ENCODE measurements at regions not wholly inside any gene's neighbourhood (a gene's known extent, or its start where the extent isn't known, plus 50 kb on each side); places are given as distances from the start of the nearest gene placed in this dataset.

GRCh38 chr20:53718142-53719021 lies 124.7 kb upstream of the ZNF217 start:
- H3K9ac ChIP-seq (ENCODE audit: insufficient read length) = no peak overlapping the region
- no peak overlapping the region for H3K27ac ChIP-seq
- TF ChIP-seq POLR2AphosphoS5 (IDR thresholded peaks at IDR 0.05; ENCODE audit: borderline replicate concordance, low read depth, low read length) (no peak), FOXP2 (optimal IDR thresholded peaks at IDR 0.05; ENCODE audit: control extremely low read depth, extremely low read length, insufficient read depth) (no peak), EZH2 (IDR thresholded peaks at IDR 0.05) (no peak)
- H3K36me3 ChIP-seq (ENCODE audit: insufficient read depth, low read length) = no peaks in the 10 kb centered on the region
- H3K4me3 ChIP-seq = no peak overlapping the region
- no peak for DNase-seq (ENCODE audit: low read depth, low spot score)
- H3K9me3 ChIP-seq (ENCODE audit: low read depth, low read length) = no peaks in the 10 kb centered on the region

- Histone ChIP-seq H3K4me3 (no peak overlapping the region), H3K9me3 (ENCODE audit: low read depth, low read length) (no peaks in the 10 kb centered on the region), H3K9ac (ENCODE audit: insufficient read length) (no peak overlapping the region), H3K36me3 (ENCODE audit: insufficient read depth, low read length) (no peaks in the 10 kb centered on the region), H3K27ac (no peak overlapping the region)
- no peak for DNase-seq (ENCODE audit: low read depth, low spot score)
- no peak for TF ChIP-seq POLR2AphosphoS5 (IDR thresholded peaks at IDR 0.05; ENCODE audit: borderline replicate concordance, low read depth, low read length)
- TF ChIP-seq FOXP2 (optimal IDR thresholded peaks at IDR 0.05; ENCODE audit: control extremely low read depth, extremely low read length, insufficient read depth) = no peak
- TF ChIP-seq EZH2 (IDR thresholded peaks at IDR 0.05) = no peak
Observed at GRCh38 chr20:53716395-53716794, 122.8 kb upstream of the ZNF217 start.

- no peak for DNase-seq (ENCODE audit: low read depth, low spot score)
- TF ChIP-seq EZH2 (IDR thresholded peaks at IDR 0.05) (no peak), FOXP2 (optimal IDR thresholded peaks at IDR 0.05; ENCODE audit: control extremely low read depth, extremely low read length, insufficient read depth) (no peak), POLR2AphosphoS5 (IDR thresholded peaks at IDR 0.05; ENCODE audit: borderline replicate concordance, low read depth, low read length) (no peak)
- H3K27ac ChIP-seq = no peak overlapping the region
- H3K9ac ChIP-seq (ENCODE audit: insufficient read length) = no peak overlapping the region
- no peaks in the 10 kb centered on the region for H3K36me3 ChIP-seq (ENCODE audit: insufficient read depth, low read length)
- H3K9me3 ChIP-seq (ENCODE audit: low read depth, low read length) = no peaks in the 10 kb centered on the region
- no peak overlapping the region for H3K4me3 ChIP-seq
Observed at GRCh38 chr20:53714524-53714923, 120.9 kb upstream of the ZNF217 start.

- Histone ChIP-seq H3K27ac (no peak overlapping the region), H3K4me3 (no peak overlapping the region), H3K9ac (ENCODE audit: insufficient read length) (no peak overlapping the region), H3K36me3 (ENCODE audit: insufficient read depth, low read length) (no peaks in the 10 kb centered on the region), H3K9me3 (ENCODE audit: low read depth, low read length) (no peaks in the 10 kb centered on the region)
- DNase-seq (ENCODE audit: low read depth, low spot score) = no peak
- TF ChIP-seq EZH2 (IDR thresholded peaks at IDR 0.05) (no peak), FOXP2 (optimal IDR thresholded peaks at IDR 0.05; ENCODE audit: control extremely low read depth, extremely low read length, insufficient read depth) (no peak), POLR2AphosphoS5 (IDR thresholded peaks at IDR 0.05; ENCODE audit: borderline replicate concordance, low read depth, low read length) (no peak)
Observed at GRCh38 chr20:53713328-53714056, 119.9 kb upstream of the ZNF217 start.

GRCh38 chr20:53712212-53712977 lies 118.8 kb upstream of the ZNF217 start:
- DNase-seq (ENCODE audit: low read depth, low spot score) = no peak
- H3K36me3 ChIP-seq (ENCODE audit: insufficient read depth, low read length) = no peaks in the 10 kb centered on the region
- no peak overlapping the region for H3K9ac ChIP-seq (ENCODE audit: insufficient read length)
- TF ChIP-seq EZH2 (IDR thresholded peaks at IDR 0.05) (no peak), POLR2AphosphoS5 (IDR thresholded peaks at IDR 0.05; ENCODE audit: borderline replicate concordance, low read depth, low read length) (no peak), FOXP2 (optimal IDR thresholded peaks at IDR 0.05; ENCODE audit: control extremely low read depth, extremely low read length, insufficient read depth) (no peak)
- no peaks in the 10 kb centered on the region for H3K9me3 ChIP-seq (ENCODE audit: low read depth, low read length)
- H3K4me3 ChIP-seq = no peak overlapping the region
- no peak overlapping the region for H3K27ac ChIP-seq

GRCh38 chr20:53711333-53712211 lies 117.9 kb upstream of the ZNF217 start:
- no peak for TF ChIP-seq POLR2AphosphoS5 (IDR thresholded peaks at IDR 0.05; ENCODE audit: borderline replicate concordance, low read depth, low read length)
- TF ChIP-seq FOXP2 (optimal IDR thresholded peaks at IDR 0.05; ENCODE audit: control extremely low read depth, extremely low read length, insufficient read depth) = no peak
- TF ChIP-seq EZH2 (IDR thresholded peaks at IDR 0.05) = no peak
- DNase-seq (ENCODE audit: low read depth, low spot score) = no peak
- H3K27ac ChIP-seq = no peak overlapping the region
- H3K4me3 ChIP-seq = no peak overlapping the region
- no peak overlapping the region for H3K9ac ChIP-seq (ENCODE audit: insufficient read length)
- H3K9me3 ChIP-seq (ENCODE audit: low read depth, low read length) = no peaks in the 10 kb centered on the region
- no peaks in the 10 kb centered on the region for H3K36me3 ChIP-seq (ENCODE audit: insufficient read depth, low read length)

- no peaks in the 10 kb centered on the region for H3K36me3 ChIP-seq (ENCODE audit: insufficient read depth, low read length)
- H3K9ac ChIP-seq (ENCODE audit: insufficient read length) = no peak overlapping the region
- no peak overlapping the region for H3K27ac ChIP-seq
- DNase-seq (ENCODE audit: low read depth, low spot score) = no peak
- TF ChIP-seq FOXP2 (optimal IDR thresholded peaks at IDR 0.05; ENCODE audit: control extremely low read depth, extremely low read length, insufficient read depth) = no peak
- no peak for TF ChIP-seq EZH2 (IDR thresholded peaks at IDR 0.05)
- no peak for TF ChIP-seq POLR2AphosphoS5 (IDR thresholded peaks at IDR 0.05; ENCODE audit: borderline replicate concordance, low read depth, low read length)
- no peaks in the 10 kb centered on the region for H3K9me3 ChIP-seq (ENCODE audit: low read depth, low read length)
- no peak overlapping the region for H3K4me3 ChIP-seq
Observed at GRCh38 chr20:53708129-53708968, 114.7 kb upstream of the ZNF217 start.

Measured in SK-N-MC (cell line).